ENCODE measurements at regions not wholly inside any gene's neighbourhood (a gene's known extent, or its start where the extent isn't known, plus 50 kb on each side); places are given as distances from the start of the nearest gene placed in this dataset.
A peak's percentile ranks its signal among the peaks of the same experiment; 100 is the strongest.
"Not testable (repeated sequence)": the region's sequence is repeated elsewhere in the genome, so short reads cannot be mapped to it uniquely, and the experiment has no call there.

DNA sequence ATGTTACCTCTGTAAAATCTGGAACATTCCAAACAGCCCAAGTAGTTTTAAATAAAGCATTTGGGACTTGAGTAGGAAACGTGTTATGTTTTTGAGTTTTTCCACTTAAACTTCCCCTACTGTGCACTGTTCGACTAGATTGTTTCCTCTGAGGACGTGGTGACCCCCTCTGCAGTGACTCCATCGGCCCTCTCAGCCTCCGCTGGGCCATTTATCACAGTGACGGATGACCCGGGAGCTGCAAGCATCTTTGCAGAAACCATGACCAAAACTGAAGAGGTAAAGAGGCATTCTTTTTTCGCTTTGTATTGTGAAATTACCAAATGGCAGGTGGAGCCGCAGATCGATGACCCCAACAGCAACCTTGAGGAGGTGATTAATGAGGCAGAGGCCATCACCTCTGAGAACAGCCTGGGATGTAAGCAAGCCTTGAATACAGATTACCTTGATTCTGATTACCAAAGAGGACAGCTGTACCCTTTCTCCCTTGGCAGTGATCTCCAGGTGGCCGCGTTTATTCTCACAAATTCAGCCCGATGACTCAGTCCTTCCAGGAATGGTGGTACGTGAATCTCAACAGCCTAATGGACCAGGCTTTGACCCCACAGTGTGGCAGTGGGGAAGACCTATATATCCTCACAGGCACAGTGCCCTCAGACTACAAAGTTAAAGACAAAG, 79.1 kb upstream of the FAN1 start:
- no peak overlapping the region for H3K4me3 ChIP-seq (replicated peaks in 1 of 2; ENCODE audit: low read depth in 2 of 2, low read length in 2 of 2)
- no peak for DNase-seq (ENCODE audit: low read depth in 2 of 2)
- TF ChIP-seq, protein P1, sequence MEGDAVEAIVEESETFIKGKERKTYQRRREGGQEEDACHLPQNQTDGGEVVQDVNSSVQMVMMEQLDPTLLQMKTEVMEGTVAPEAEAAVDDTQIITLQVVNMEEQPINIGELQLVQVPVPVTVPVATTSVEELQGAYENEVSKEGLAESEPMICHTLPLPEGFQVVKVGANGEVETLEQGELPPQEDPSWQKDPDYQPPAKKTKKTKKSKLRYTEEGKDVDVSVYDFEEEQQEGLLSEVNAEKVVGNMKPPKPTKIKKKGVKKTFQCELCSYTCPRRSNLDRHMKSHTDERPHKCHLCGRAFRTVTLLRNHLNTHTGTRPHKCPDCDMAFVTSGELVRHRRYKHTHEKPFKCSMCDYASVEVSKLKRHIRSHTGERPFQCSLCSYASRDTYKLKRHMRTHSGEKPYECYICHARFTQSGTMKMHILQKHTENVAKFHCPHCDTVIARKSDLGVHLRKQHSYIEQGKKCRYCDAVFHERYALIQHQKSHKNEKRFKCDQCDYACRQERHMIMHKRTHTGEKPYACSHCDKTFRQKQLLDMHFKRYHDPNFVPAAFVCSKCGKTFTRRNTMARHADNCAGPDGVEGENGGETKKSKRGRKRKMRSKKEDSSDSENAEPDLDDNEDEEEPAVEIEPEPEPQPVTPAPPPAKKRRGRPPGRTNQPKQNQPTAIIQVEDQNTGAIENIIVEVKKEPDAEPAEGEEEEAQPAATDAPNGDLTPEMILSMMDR (IDR thresholded peaks at IDR 0.05; ENCODE audit: low read depth, low read length), result no peak

DNA sequence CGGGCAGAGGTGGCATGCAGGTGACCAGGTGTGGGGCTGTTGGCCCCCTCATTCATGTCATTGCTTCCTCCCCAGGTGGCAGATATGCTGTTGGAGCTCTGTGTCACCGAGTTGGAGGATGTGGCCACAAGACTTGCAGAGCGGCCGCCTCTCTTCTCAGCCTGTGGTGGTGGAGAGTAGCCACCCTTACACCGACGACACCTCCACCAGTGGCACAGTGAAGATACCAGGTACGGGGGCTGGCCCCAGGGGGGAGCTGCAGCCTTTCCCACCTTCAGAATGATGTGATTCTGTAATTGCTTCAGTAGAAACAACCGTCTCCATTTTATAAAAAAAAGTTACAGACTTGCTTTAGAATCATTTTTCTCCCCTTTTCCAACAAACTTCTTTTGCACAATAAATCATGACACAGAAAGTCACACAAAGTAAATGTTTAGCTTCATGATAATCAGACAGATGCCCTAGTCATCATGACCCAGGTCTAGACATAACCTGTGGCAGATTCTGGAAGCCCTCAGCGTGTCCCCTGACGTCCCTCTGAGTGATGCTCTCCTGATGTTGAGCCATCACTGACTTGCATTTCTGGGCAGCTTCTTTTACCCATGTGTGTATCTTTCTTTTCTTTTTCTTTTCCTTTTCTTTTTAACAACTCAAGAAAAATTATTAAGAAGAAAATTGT, 76.0 kb upstream of the FAN1 start:
- TF ChIP-seq, protein P1 (IDR thresholded peaks at IDR 0.05; ENCODE audit: low read depth, low read length), result no peak
- no peak for DNase-seq (ENCODE audit: low read depth in 2 of 2)
- no peak overlapping the region for H3K4me3 ChIP-seq (replicated peaks in 1 of 2; ENCODE audit: low read depth in 2 of 2, low read length in 2 of 2)

DNA sequence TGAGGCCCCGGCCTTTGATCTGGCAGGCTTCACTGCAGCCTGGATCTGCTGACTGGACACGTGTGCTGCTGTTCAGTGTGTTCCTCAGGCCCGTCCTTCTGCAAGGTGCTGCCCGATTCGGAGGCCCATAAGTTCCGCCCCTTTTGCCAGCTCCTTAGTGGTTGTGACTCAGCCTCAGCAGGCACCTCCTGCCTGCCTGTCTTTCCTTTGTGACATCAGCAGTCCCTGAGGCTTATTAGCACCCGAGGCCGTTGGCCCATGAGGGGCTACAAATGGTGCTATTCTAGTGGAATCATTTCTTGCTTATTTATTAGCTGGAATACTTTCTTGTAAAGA, 75.4 kb upstream of the FAN1 start:
- not testable (repeated sequence) for H3K4me3 ChIP-seq (replicated peaks in 1 of 2; ENCODE audit: low read depth in 2 of 2, low read length in 2 of 2)
- peak; percentile 3 to 14 for DNase-seq (ENCODE audit: low read depth in 2 of 2)

DNA sequence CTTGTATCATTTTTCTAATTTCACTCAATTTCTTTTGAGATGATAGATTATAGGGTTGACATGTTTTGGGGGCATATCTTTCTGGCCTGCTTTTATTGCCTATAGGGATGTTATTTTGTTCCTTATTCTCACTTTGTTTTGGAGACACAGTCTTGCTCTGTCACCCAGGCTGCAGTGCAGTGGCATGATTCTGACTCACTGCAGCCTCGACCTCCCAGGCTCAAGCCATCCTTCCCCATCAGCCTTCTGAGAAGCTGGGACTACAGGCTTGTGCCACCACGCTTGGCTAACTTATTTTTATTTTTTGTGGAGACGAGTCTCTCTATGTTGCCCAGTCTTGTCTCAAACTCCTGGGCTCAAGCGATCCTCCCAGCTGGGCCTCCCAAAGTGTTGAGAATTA, 72.8 kb upstream of the FAN1 start:
- no peak overlapping the region for H3K4me3 ChIP-seq (replicated peaks in 1 of 2; ENCODE audit: low read depth in 2 of 2, low read length in 2 of 2)
- TF ChIP-seq, protein P1 (IDR thresholded peaks at IDR 0.05; ENCODE audit: low read depth, low read length), result no peak
- no peak for DNase-seq (ENCODE audit: low read depth in 2 of 2)

DNA sequence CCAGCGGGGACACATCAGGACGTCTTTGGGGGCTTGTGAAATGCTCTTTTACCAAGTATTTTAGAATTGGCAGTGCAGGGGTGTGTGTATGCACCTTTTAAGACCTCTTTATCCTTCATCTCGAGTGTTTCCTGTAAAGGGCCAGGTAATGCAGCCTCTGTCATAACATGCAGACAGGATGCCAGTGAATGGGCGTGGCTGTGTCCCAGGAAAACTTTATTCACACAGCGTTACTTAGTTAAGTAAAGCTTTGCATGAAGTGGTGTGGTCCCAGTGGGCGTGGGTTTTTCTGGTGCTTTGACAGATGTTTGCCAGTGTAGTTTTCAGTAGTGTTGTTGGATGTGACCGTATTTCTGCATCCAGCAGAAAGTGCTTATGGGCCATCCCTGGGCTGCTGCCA, 70.3 kb upstream of the FAN1 start:
- DNase-seq (ENCODE audit: low read depth in 2 of 2); H3K4me3 ChIP-seq (replicated peaks in 1 of 2; ENCODE audit: low read depth in 2 of 2, low read length in 2 of 2): not testable (repeated sequence)

DNA sequence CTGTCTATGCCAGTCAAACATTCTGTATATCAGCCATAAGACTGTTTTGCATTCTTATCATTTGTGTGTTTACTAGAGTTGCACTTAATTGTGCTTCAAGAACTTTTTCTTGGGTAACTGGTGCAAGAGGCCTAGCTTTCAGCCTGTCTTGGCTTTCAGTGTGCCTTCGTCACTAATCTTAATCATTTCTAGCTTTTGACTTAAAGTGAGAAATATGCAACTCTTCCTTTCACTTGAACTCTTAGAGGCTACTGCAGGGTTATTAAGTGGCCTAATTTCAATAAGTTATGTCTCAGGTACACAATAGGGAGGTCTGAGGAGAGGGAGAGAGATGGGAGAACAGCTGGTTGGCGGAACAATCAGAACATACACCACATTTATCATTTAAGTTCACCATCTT, 62.1 kb upstream of the FAN1 start:
- DNase-seq (ENCODE audit: low read depth in 2 of 2); H3K4me3 ChIP-seq (replicated peaks in 1 of 2; ENCODE audit: low read depth in 2 of 2, low read length in 2 of 2): not testable (repeated sequence)

DNA sequence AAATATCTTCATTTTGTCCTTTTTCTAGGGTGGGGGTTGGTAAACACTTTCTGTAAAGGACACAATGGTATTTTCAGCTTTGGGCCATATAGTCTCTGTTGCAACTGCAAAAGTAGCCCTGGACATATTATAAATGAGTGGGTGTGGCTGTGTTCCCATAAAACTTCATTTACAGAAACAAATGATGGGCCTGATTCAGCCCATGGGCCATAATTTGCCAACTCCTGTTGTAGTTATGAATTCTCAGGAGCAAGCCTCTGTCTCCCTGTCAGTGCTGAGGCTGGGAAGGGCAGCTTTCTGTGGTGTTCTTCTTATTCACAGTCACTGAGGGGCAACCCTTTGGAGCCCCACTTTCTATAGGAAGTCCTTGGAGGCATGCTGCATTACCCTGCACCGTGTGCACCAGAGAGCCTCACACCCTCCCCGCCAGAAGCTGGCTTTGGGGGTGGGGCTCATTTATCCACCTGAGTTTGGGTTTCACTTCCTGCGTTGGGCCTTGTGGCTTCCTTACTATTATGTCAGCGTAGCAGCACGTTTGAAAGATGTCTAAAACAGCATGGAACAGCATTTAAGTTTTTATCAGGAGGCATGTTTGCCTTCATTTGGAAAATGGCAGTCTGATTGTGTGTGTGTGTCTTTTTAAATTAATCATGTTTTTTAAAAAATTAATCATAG, 60.8 kb upstream of the FAN1 start:
- not testable (repeated sequence) for DNase-seq (ENCODE audit: low read depth in 2 of 2); H3K4me3 ChIP-seq (replicated peaks in 1 of 2; ENCODE audit: low read depth in 2 of 2, low read length in 2 of 2)

DNA sequence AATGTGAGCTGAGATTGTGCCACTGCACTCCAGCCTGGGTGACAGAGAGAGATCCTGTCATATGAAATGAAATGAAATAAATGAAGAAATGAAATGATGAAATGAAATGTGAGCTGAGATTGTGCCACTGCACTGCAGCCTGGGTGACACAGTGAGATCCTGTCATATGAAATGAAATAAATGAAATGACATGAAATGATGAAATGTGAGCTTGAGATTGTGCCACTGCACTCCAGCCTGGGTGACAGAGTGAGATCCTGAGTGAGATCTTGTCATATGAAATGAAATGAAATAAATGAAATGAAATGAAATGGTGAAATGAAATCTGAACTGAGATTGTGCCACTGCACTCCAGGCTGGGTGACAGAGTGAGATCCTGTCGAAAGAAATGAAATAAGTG, 58.2 kb upstream of the FAN1 start:
- not testable (repeated sequence) for DNase-seq (ENCODE audit: low read depth in 2 of 2); H3K4me3 ChIP-seq (replicated peaks in 1 of 2; ENCODE audit: low read depth in 2 of 2, low read length in 2 of 2)

Data from cardiac fibroblast (primary cell).